Liver (tissue), 3 donors: ENCODE measurements at regions not wholly inside any gene's neighbourhood (a gene's known extent, or its start where the extent isn't known, plus 50 kb on each side); places are given as distances from the start of the nearest gene placed in this dataset.
"Not testable (repeated sequence)": the region's sequence is repeated elsewhere in the genome, so short reads cannot be mapped to it uniquely, and the experiment has no call there.

Experiments used
- FOXA2 ChIP-seq: IDR thresholded peaks from 2 replicates; pipeline ENCODE4 v1.6.1; 2016; ENCODE audit warnings: antibody characterized with exemption
- GABPA ChIP-seq, 2 donors: IDR thresholded peaks in 1 of 2; conservative IDR thresholded peaks in 1 of 2; 2 replicates each; pipeline ENCODE4 v1.6.1; 2016; ENCODE audit warnings: antibody characterized with exemption in 2 of 2, mild to moderate bottlenecking in 1 of 2, moderate library complexity in 1 of 2
- HNF4A ChIP-seq, 2 donors: conservative IDR thresholded peaks; 2 replicates each; pipeline ENCODE4 v1.6.1; 2016; ENCODE audit warnings: antibody characterized with exemption in 2 of 2, mild to moderate bottlenecking in 2 of 2
- HNF4G ChIP-seq: IDR thresholded peaks from 2 replicates; pipeline ENCODE4 v1.6.1; 2016; ENCODE audit warnings: antibody characterized with exemption
- JUND ChIP-seq, 2 donors: IDR thresholded peaks; 2 replicates each; pipeline ENCODE4 v1.6.1; 2016; ENCODE audit warnings: antibody characterized with exemption in 2 of 2
- NR2F2 ChIP-seq: IDR thresholded peaks from 2 replicates; pipeline ENCODE4 v1.6.1; 2016; ENCODE audit warnings: antibody characterized with exemption
- RAD21 ChIP-seq, 2 donors: IDR thresholded peaks; 2 replicates each; pipeline ENCODE4 v1.6.1; 2016; ENCODE audit warnings: antibody characterized with exemption in 2 of 2, mild to moderate bottlenecking in 2 of 2
- REST ChIP-seq: IDR thresholded peaks from 2 replicates; pipeline ENCODE4 v1.6.1; 2016; ENCODE audit warnings: antibody characterized with exemption, mild to moderate bottlenecking
- RXRA ChIP-seq, 2 donors: IDR thresholded peaks; 2 replicates each; pipeline ENCODE4 v1.6.1; 2017 to 2018; ENCODE audit warnings: antibody characterized with exemption in 2 of 2, mild to moderate bottlenecking in 1 of 2
- SP1 ChIP-seq: IDR thresholded peaks from 2 replicates; pipeline ENCODE4 v1.6.1; 2018; ENCODE audit warnings: antibody characterized with exemption, mild to moderate bottlenecking
- TAF1 ChIP-seq: conservative IDR thresholded peaks from 2 replicates; pipeline ENCODE4 v1.6.1; 2016; ENCODE audit warnings: antibody characterized with exemption, mild to moderate bottlenecking
- YY1 ChIP-seq: IDR thresholded peaks from 2 replicates; pipeline ENCODE4 v1.6.1; 2016; ENCODE audit warnings: antibody characterized with exemption, mild to moderate bottlenecking
- ZBTB33 ChIP-seq: IDR thresholded peaks from 2 replicates; pipeline ENCODE4 v1.6.1; 2016; ENCODE audit warnings: antibody characterized with exemption
- TF ChIP-seq, protein P1 (sequence below): fragments of 150-350 bp; IDR thresholded peaks from 2 replicates; pipeline ENCODE4 v1.5.1; 2017; ENCODE audit warnings: improper control_type of control experiment, low read depth, low read length; ENCODE audit not compliant: missing input control
- donor health status: healthy.
- donor health status: healthy.

GRCh38 chrX:99988532-99988931 lies 421.5 kb downstream of the PCDH19 start:
- TF ChIP-seq, protein P1, sequence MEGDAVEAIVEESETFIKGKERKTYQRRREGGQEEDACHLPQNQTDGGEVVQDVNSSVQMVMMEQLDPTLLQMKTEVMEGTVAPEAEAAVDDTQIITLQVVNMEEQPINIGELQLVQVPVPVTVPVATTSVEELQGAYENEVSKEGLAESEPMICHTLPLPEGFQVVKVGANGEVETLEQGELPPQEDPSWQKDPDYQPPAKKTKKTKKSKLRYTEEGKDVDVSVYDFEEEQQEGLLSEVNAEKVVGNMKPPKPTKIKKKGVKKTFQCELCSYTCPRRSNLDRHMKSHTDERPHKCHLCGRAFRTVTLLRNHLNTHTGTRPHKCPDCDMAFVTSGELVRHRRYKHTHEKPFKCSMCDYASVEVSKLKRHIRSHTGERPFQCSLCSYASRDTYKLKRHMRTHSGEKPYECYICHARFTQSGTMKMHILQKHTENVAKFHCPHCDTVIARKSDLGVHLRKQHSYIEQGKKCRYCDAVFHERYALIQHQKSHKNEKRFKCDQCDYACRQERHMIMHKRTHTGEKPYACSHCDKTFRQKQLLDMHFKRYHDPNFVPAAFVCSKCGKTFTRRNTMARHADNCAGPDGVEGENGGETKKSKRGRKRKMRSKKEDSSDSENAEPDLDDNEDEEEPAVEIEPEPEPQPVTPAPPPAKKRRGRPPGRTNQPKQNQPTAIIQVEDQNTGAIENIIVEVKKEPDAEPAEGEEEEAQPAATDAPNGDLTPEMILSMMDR: not testable (repeated sequence)
- not testable (repeated sequence) for TF ChIP-seq REST; SP1; YY1; GABPA (IDR thresholded peaks at IDR 0.05 in 1 of 2, conservative IDR thresholded peaks at IDR 0.05 in 1 of 2); ZBTB33; FOXA2; HNF4G; TAF1; HNF4A (conservative IDR thresholded peaks at IDR 0.05); RAD21 (IDR thresholded peaks at IDR 0.05); JUND (IDR thresholded peaks at IDR 0.05); NR2F2; RXRA (IDR thresholded peaks at IDR 0.05)
